Activated CD4-positive, alpha-beta T cell treated with anti-CD3 and anti-CD28 coated beads for 24 hours (primary cell): ENCODE measurements at regions not wholly inside any gene's neighbourhood (a gene's known extent, or its start where the extent isn't known, plus 50 kb on each side); places are given as distances from the start of the nearest gene placed in this dataset.

Experiments used
- DNase-seq, 2 donors: peaks; one replicate each; pipeline ENCODE4 v3.0.0-alpha.2; 2020; ENCODE audit warnings: low read depth in 2 of 2

DNA sequence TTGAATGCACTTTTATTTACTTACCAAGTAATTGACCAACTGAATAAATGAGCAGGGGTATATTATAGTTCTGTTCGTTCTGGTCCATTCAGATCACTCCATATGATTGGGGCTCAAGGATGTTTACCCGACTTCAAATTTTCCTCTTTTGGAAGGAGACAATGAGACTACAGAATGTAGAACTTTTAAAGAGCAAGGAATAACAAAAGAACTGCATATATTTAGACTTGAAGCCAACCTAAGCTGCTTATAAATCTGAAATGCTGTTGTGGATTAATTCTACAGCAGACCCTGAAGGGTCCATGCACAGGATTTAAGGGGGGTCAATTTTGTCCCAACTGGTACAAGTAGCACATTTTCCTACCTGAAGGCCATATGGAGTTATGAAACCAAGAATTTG is 610.8 kb downstream of the RAB28 start:
- no peak for DNase-seq

GRCh38 chr4:12861422-12861821 is 622.7 kb downstream of the RAB28 start:
- DNase-seq = no peak

- DNase-seq = no peak
Observed at GRCh38 chr4:12852338-12853307, 631.5 kb downstream of the RAB28 start.

- no peak for DNase-seq
Observed at GRCh38 chr4:12846368-12846767, 637.8 kb downstream of the RAB28 start.

- no peak for DNase-seq
Observed at GRCh38 chr4:12844141-12844540, 640.0 kb downstream of the RAB28 start.

DNA sequence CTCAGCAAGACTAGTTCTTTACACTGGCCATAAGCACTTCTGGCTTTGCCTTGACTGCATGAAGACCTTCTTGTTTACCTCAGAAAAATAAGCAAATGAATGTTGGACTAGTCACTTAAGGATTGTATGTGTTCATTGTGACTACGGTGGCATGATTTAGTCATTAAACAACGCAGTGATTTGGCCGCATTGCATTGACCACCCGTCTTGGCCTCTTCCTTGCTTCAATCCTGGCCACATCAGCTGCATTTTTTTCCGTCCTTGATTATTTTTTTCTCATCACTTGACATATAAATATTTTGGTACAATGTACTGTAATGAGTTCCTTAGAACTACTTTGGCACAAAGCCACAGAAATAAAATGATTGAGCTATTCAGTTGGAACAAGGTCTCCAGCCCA is 656.2 kb downstream of the RAB28 start:
- no peak for DNase-seq

DNA sequence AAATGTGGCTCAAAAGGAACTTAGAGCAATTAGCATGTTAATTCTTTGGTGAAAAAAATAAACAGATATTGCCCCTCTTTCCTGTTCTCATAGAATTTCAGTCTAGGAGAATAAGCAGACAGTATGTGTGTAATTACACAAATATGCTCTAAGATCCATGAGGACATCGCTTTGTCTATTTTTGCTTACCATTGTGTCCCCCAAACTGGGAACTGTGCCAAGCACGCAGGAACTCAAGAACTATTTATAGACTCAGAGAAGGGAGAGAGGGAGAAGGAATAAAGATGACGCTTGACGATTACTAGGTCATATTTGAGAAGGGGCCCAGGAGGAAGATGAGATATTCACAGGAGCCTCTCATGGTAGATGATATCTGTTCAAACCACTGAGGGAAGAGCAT is 692.6 kb downstream of the RAB28 start:
- no peak for DNase-seq

GRCh38 chr4:12787261-12787660 is 696.9 kb downstream of the RAB28 start:
- DNase-seq = no peak

GRCh38 chr4:12778706-12779105 is 705.4 kb downstream of the RAB28 start:
- no peak for DNase-seq

DNA sequence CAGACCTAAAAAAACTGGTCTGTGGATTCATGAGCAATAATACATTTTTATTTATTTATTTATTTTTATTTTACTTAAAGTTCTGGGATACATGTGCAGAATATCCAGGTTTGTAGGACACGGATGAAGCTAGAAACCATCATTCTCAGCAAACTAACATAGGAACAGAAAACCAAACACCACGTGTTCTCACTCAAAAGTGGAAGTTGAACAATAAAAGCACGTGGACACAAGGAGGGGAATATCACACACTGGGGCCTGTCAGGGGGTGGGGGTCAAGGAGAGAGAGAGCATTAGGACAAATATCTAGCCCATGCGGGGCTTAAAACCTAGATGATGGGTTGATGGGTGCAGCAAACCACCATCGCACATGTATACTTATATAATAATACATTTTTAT is 705.9 kb downstream of the RAB28 start:
- no peak for DNase-seq

GRCh38 chr4:12770351-12770750 is 713.8 kb downstream of the RAB28 start:
- DNase-seq = no peak

GRCh38 chr4:12761694-12762093 is 722.4 kb downstream of the RAB28 start:
- DNase-seq = no peak

GRCh38 chr4:12747154-12747553 is 737.0 kb downstream of the RAB28 start:
- no peak for DNase-seq

DNA sequence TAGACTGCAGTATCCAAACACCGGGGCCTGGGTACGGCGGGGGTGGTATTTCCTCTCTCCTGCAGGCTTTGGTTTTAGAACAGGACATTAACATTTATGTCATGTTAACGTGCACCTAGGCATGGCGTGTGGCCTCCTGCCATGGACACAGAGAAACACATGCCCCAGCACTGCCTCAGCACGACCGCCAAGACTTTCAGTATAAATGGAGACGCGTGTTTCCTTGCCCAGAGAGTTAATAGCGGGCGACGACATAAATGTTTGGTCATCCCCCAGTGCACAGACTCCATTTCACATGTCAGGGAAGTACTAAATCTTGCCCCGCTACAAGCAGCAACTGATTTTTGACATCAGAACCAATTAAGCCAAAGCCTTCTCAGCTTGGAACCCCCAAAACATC is 737.9 kb downstream of the RAB28 start:
- DNase-seq = no peak

- no peak for DNase-seq
Observed at GRCh38 chr4:12734586-12734985, 749.6 kb downstream of the RAB28 start.

DNA sequence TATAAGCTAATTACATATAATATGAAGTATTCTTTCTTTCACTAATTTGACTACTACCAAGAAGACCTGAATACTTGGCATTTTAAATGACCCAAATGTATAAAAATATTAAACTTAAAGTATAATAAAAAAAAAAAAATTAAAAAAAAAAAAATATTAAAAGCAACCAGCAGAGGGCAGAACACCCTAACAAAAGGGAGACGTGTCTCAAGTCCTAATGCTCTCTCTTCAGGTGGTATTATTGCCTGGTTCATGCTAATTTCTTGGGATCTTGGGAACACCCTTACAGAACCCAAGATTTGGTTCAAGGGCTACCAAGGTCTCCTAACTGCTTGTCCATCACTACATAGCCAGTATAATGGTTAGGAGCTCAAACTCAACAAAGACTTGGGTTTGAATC is 754.8 kb downstream of the RAB28 start:
- DNase-seq = no peak

GRCh38 chr4:12724510-12724909 is 759.6 kb downstream of the RAB28 start:
- no peak for DNase-seq

- no peak for DNase-seq
Observed at GRCh38 chr4:12723849-12724447, 760.2 kb downstream of the RAB28 start.

DNA sequence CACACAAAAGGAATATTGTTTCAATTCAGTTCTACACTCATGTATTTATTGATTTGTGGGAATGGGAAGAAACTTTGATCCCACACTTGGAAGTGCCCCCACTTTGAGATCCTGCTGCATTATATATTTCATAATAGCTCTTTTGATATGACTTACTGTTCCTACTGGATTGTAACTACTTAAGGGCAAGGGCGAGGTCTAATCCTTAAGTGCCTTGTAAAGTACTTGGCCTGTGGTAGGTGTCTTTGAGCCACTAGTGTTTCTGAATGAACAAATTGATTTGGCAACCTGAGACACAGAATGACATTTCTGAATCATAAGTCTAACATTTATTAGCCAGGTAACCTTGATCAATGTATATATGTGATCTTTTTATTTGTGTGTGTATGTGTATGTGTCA is 767.2 kb downstream of the RAB28 start:
- DNase-seq = no peak

- DNase-seq = no peak
Observed at GRCh38 chr4:12712648-12713339, 771.3 kb downstream of the RAB28 start.

DNA sequence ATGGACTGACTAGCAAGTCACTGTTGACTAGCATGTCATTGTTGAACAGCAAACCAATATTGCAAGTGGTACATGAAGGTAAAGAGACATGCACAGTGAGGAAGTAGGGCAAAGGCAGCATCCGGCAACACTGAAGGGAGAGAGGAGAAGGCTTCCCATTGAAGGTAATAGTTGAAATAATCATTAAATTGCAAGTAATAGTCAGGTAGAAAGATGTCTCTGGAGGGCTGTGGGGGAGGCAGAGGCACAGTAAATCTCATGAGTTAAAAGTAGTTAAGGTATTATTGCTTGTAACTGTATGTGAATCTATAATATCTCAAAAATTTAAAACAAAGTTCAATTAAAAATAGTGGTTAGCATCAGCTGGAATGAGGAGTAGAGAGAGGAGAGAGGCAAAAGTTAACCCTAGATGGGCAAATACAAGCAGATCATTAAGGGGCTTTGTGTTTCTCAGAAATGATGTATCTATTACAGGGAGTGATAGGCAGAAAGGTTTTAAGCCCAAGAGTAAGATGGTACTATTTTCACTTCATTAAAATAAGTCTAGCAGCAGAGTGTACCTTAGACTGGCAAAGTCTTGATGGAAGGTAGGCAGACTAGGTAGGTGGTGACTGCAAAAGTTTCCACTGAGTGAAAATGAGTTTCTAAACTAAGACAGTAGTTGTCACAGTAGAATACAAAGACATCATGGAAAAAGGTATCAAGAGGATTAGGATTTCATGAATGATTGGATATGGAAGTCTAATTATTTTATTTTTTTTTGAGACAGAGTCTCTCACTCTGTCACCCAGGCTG is 776.6 kb downstream of the RAB28 start:
- no peak for DNase-seq

GRCh38 chr4:12703036-12703435 is 781.1 kb downstream of the RAB28 start:
- DNase-seq = no peak
